Stimulated activated effector memory CD8-positive, alpha-beta T cell treated with anti-CD3 and anti-CD28 coated beads, Interleukin-12 subunit alpha, Interleukin-12 subunit beta, amount 100 ng/mL, for 72 hours (primary cell): ENCODE measurements at regions not wholly inside any gene's neighbourhood (a gene's known extent, or its start where the extent isn't known, plus 50 kb on each side); places are given as distances from the start of the nearest gene placed in this dataset.

Experiments used
- ATAC-seq: fragments of 150-1000 bp; cut with Tn5 transposase; 2 replicates; pipeline ENCODE4 v1.10.0; 2021
- DNase-seq, 2 donors: peaks; one replicate each; pipeline ENCODE4 v3.0.0; 2021 to 2022; ENCODE audit warnings: low spot score in 2 of 2
- H3K27ac Mint-ChIP-seq: one replicate; pipeline ENCODE4 v1.8.0; 2022; ENCODE audit warnings: mild to moderate bottlenecking, mixed read lengths
- H3K36me3 Mint-ChIP-seq: one replicate; pipeline ENCODE4 v1.8.0; 2022; ENCODE audit warnings: mild to moderate bottlenecking, mixed read lengths
- H3K4me1 Mint-ChIP-seq: one replicate; pipeline ENCODE4 v1.8.0; 2022; ENCODE audit warnings: mixed read lengths
- H3K4me3 Mint-ChIP-seq: one replicate; pipeline ENCODE4 v1.8.0; 2022; ENCODE audit warnings: mild to moderate bottlenecking, mixed read lengths
- H3K9me3 Mint-ChIP-seq: one replicate; pipeline ENCODE4 v1.8.0; 2022; ENCODE audit warnings: mixed read lengths

GRCh38 chr11:120061036-120061760 lies 76.7 kb downstream of the TRIM29 start:
- H3K4me1 Mint-ChIP-seq, result no peaks in the 10 kb centered on the region
- DNase-seq (no peak), ATAC-seq (no peak)

GRCh38 chr11:120060512-120060911 lies 77.4 kb downstream of the TRIM29 start:
- no peak overlapping the region for H3K27ac Mint-ChIP-seq
- no peak overlapping the region for H3K4me3 Mint-ChIP-seq
- DNase-seq (no peak), ATAC-seq (no peak)
- no peaks in the 10 kb centered on the region for H3K4me1 Mint-ChIP-seq
- no peaks in the 10 kb centered on the region for H3K9me3 Mint-ChIP-seq
- no peaks in the 10 kb centered on the region for H3K36me3 Mint-ChIP-seq

More at GRCh38 chr11:120061036-120061760, 76.7 kb downstream of the TRIM29 start:
- Mint-ChIP-seq H3K27ac (no peak overlapping the region), H3K4me3 (no peak overlapping the region), H3K36me3 (no peaks in the 10 kb centered on the region), H3K9me3 (no peaks in the 10 kb centered on the region)

GRCh38 chr11:120058931-120059330 lies 79.0 kb downstream of the TRIM29 start:
- Mint-ChIP-seq H3K9me3 (no peaks in the 10 kb centered on the region), H3K4me3 (no peak overlapping the region)
- no peak for ATAC-seq

GRCh38 chr11:120057595-120058581 lies 80.0 kb downstream of the TRIM29 start:
- no peak overlapping the region for H3K27ac Mint-ChIP-seq

More at GRCh38 chr11:120058931-120059330, 79.0 kb downstream of the TRIM29 start:
- H3K4me1 Mint-ChIP-seq, result no peaks in the 10 kb centered on the region
- H3K36me3 Mint-ChIP-seq, result no peaks in the 10 kb centered on the region
- DNase-seq, result no peak
- H3K27ac Mint-ChIP-seq, result no peak overlapping the region

GRCh38 chr11:120057028-120057330 lies 80.9 kb downstream of the TRIM29 start:
- Mint-ChIP-seq H3K4me1 (no peaks in the 10 kb centered on the region), H3K9me3 (no peaks in the 10 kb centered on the region), H3K4me3 (no peak overlapping the region), H3K36me3 (no peaks in the 10 kb centered on the region), H3K27ac (no peak overlapping the region)
- ATAC-seq (no peak), DNase-seq (no peak)

More at GRCh38 chr11:120057595-120058581, 80.0 kb downstream of the TRIM29 start:
- Mint-ChIP-seq H3K36me3 (no peaks in the 10 kb centered on the region), H3K4me3 (no peak overlapping the region), H3K4me1 (no peaks in the 10 kb centered on the region), H3K9me3 (no peaks in the 10 kb centered on the region)
- ATAC-seq (no peak), DNase-seq (no peak)

- no peak for DNase-seq
- H3K4me3 Mint-ChIP-seq, result no peak overlapping the region
- no peaks in the 10 kb centered on the region for H3K9me3 Mint-ChIP-seq
Measured at GRCh38 chr11:120056301-120057027, 81.4 kb downstream of the TRIM29 start.

GRCh38 chr11:120055646-120056045 lies 82.3 kb downstream of the TRIM29 start:
- no peaks in the 10 kb centered on the region for H3K9me3 Mint-ChIP-seq
- DNase-seq (no peak), ATAC-seq (no peak)
- no peak overlapping the region for H3K4me3 Mint-ChIP-seq
- no peaks in the 10 kb centered on the region for H3K4me1 Mint-ChIP-seq
- H3K36me3 Mint-ChIP-seq, result no peaks in the 10 kb centered on the region
- H3K27ac Mint-ChIP-seq, result no peak overlapping the region

More at GRCh38 chr11:120056301-120057027, 81.4 kb downstream of the TRIM29 start:
- Mint-ChIP-seq H3K36me3 (no peaks in the 10 kb centered on the region), H3K27ac (no peak overlapping the region), H3K4me1 (no peaks in the 10 kb centered on the region)
- ATAC-seq, result no peak

GRCh38 chr11:120054753-120055045 lies 83.2 kb downstream of the TRIM29 start:
- no peak for ATAC-seq
- H3K36me3 Mint-ChIP-seq, result no peaks in the 10 kb centered on the region
- H3K4me3 Mint-ChIP-seq, result no peak overlapping the region
- H3K9me3 Mint-ChIP-seq, result no peaks in the 10 kb centered on the region
- H3K4me1 Mint-ChIP-seq, result no peaks in the 10 kb centered on the region
- no peak for DNase-seq
- no peak overlapping the region for H3K27ac Mint-ChIP-seq

- H3K4me1 Mint-ChIP-seq, result no peaks in the 10 kb centered on the region
Measured at GRCh38 chr11:120054016-120054752, 83.7 kb downstream of the TRIM29 start.

GRCh38 chr11:120052196-120052775 lies 85.6 kb downstream of the TRIM29 start:
- no peaks in the 10 kb centered on the region for H3K4me1 Mint-ChIP-seq
- no peaks in the 10 kb centered on the region for H3K36me3 Mint-ChIP-seq
- ATAC-seq (no peak), DNase-seq (no peak)
- peaks cover 5% of the 10 kb centered on the region for H3K9me3 Mint-ChIP-seq
- no peak overlapping the region for H3K4me3 Mint-ChIP-seq
- H3K27ac Mint-ChIP-seq, result no peak overlapping the region

More at GRCh38 chr11:120054016-120054752, 83.7 kb downstream of the TRIM29 start:
- H3K9me3 Mint-ChIP-seq, result no peaks in the 10 kb centered on the region
- ATAC-seq, result no peak
- DNase-seq, result no peak
- no peaks in the 10 kb centered on the region for H3K36me3 Mint-ChIP-seq
- no peak overlapping the region for H3K4me3 Mint-ChIP-seq
- H3K27ac Mint-ChIP-seq, result no peak overlapping the region

- H3K4me3 Mint-ChIP-seq, result no peak overlapping the region
- H3K4me1 Mint-ChIP-seq, result no peaks in the 10 kb centered on the region
- H3K36me3 Mint-ChIP-seq, result no peaks in the 10 kb centered on the region
- DNase-seq (no peak), ATAC-seq (no peak)
- peaks cover 17% of the 10 kb centered on the region for H3K9me3 Mint-ChIP-seq
- no peak overlapping the region for H3K27ac Mint-ChIP-seq
Measured at GRCh38 chr11:120044011-120044675, 93.8 kb downstream of the TRIM29 start.

- Mint-ChIP-seq H3K9me3 (peaks cover 17% of the 10 kb centered on the region), H3K36me3 (no peaks in the 10 kb centered on the region), H3K27ac (no peak overlapping the region), H3K4me3 (no peak overlapping the region), H3K4me1 (no peaks in the 10 kb centered on the region)
- no peak for DNase-seq
- ATAC-seq, result no peak
Measured at GRCh38 chr11:120043328-120043945, 94.5 kb downstream of the TRIM29 start.

GRCh38 chr11:120041625-120042024 lies 96.3 kb downstream of the TRIM29 start:
- peaks cover 8% of the 10 kb centered on the region for H3K9me3 Mint-ChIP-seq
- no peaks in the 10 kb centered on the region for H3K36me3 Mint-ChIP-seq
- DNase-seq (no peak), ATAC-seq (no peak)
- H3K4me1 Mint-ChIP-seq, result no peaks in the 10 kb centered on the region
- no peak overlapping the region for H3K27ac Mint-ChIP-seq
- no peak overlapping the region for H3K4me3 Mint-ChIP-seq
